Endothelial cell of umbilical vein (primary cell): ENCODE measurements at regions not wholly inside any gene's neighbourhood (a gene's known extent, or its start where the extent isn't known, plus 50 kb on each side); places are given as distances from the start of the nearest gene placed in this dataset.

Experiments used
- BruUV-seq: library from RNA; stranded (reverse); fragments of 400-500 nt; replicated peaks from 2 replicates; lab custom pipeline; 2021; lab: Mats Ljungman, UMichigan
- CTCF ChIA-PET: fragments of 300-600, 350-600 bp; sonication (Branson Sonifier 250); formaldehyde crosslinking; loops from one replicate; lab custom pipeline; 2021; ENCODE audit warnings: antibody characterized with exemption, inconsistent platforms; lab: Charles Lee
- POLR2A ChIA-PET: fragments of 300-600, 350-600 bp; sonication (Branson Sonifier 250); formaldehyde crosslinking; loops from one replicate; lab custom pipeline; 2021; ENCODE audit warnings: antibody characterized with exemption, inconsistent platforms; lab: Charles Lee
- DNase-seq: peaks from one replicate; pipeline ENCODE4 v3.0.0-alpha.2; 2011; ENCODE audit warnings: low read depth, low spot score
- FAIRE-seq: peaks from 2 replicates; lab custom pipeline; 2011; peaks lifted over from hg19 to GRCh38; lab: Jason Lieb, UNC
- H2AFZ ChIP-seq: 2 replicates; pipeline ENCODE4 v1.6.0; 2012; ENCODE audit warnings: low read depth, low read length, control low read depth, inconsistent platforms
- H3K27ac ChIP-seq: 2 replicates; pipeline ENCODE4 v1.5.1; 2011; ENCODE audit warnings: low read depth, mild to moderate bottlenecking, control low read depth, low read length, moderate library complexity; ENCODE audit not compliant: insufficient read depth
- H3K27me3 ChIP-seq, 2 experiments: 2 replicates each; pipeline versions ENCODE4 v1.6.0 to v1.6.1; 2011; ENCODE audit warnings: low read length in 2 of 2, mixed read lengths in 1 of 2; ENCODE audit not compliant: control insufficient read depth in 2 of 2, insufficient read depth in 2 of 2
- H3K36me3 ChIP-seq, 2 experiments: 2 replicates in 1 of 2; 3 replicates in 1 of 2; pipeline ENCODE4 v1.5.1; 2011; ENCODE audit warnings: low read length in 2 of 2, mild to moderate bottlenecking in 1 of 2, moderate library complexity in 1 of 2; ENCODE audit not compliant: control insufficient read depth in 2 of 2, insufficient read depth in 2 of 2; ENCODE audit errors: extremely low read depth in 1 of 2
- H3K4me1 ChIP-seq: 3 replicates; pipeline ENCODE4 v1.5.1; 2011; ENCODE audit warnings: mild to moderate bottlenecking, low read length; ENCODE audit not compliant: control insufficient read depth, insufficient read depth; ENCODE audit errors: extremely low read depth
- H3K4me2 ChIP-seq: 2 replicates; pipeline ENCODE4 v1.6.1; 2011; ENCODE audit warnings: low read length, control low read depth, mixed read lengths; ENCODE audit not compliant: insufficient read depth
- H3K4me3 ChIP-seq, 3 experiments: fragments of 200-600 bp in 1 of 3; sonication (generic), shearing (Covaris generic) in 1 of 3; replicated peaks in 1 of 3; 2 replicates each; pipeline ENCODE4 v1.5.1; 2011 to 2016; ENCODE audit warnings: control low read depth in 3 of 3, low read length in 3 of 3, mild to moderate bottlenecking in 2 of 3, inconsistent platforms in 1 of 3, low read depth in 1 of 3, moderate library complexity in 1 of 3; ENCODE audit not compliant: insufficient read depth in 1 of 3
- H3K79me2 ChIP-seq: 2 replicates; pipeline ENCODE4 v1.6.0; 2012; ENCODE audit warnings: low read length, inconsistent platforms; ENCODE audit not compliant: control insufficient read depth, insufficient read depth
- H3K9ac ChIP-seq: replicated peaks from 2 replicates; pipeline ENCODE3; 2011; ENCODE audit warnings: low read length, control low read depth; ENCODE audit not compliant: insufficient read depth; ENCODE audit errors: extremely low read depth
- H3K9me1 ChIP-seq: replicated peaks from 3 replicates; pipeline ENCODE4 v1.6.0; 2011; ENCODE audit warnings: mild to moderate bottlenecking, low read length; ENCODE audit not compliant: control insufficient read depth, insufficient read depth; ENCODE audit errors: extremely low read depth
- H3K9me3 ChIP-seq: replicated peaks from 2 replicates; pipeline ENCODE4 v1.5.1; 2012; ENCODE audit warnings: low read length, inconsistent platforms; ENCODE audit not compliant: control insufficient read depth, insufficient read depth
- H4K20me1 ChIP-seq: replicated peaks from 2 replicates; pipeline ENCODE3; 2011; ENCODE audit warnings: mild to moderate bottlenecking, low read length; ENCODE audit not compliant: control insufficient read depth, insufficient read depth; ENCODE audit errors: extremely low read depth
- EZH2 ChIP-seq: IDR thresholded peaks from 2 replicates; pipeline ENCODE4 v1.6.1; 2012; ENCODE audit warnings: borderline replicate concordance, low read depth, mild to moderate bottlenecking, moderate library complexity, low read length, inconsistent platforms; ENCODE audit not compliant: severe bottlenecking
- FOS ChIP-seq: IDR thresholded peaks from 2 replicates; pipeline ENCODE4 v1.6.1; 2011; ENCODE audit warnings: mild to moderate bottlenecking, low read length, moderate library complexity, borderline replicate concordance; ENCODE audit not compliant: insufficient read depth
- GATA2 ChIP-seq: IDR thresholded peaks from 2 replicates; pipeline ENCODE4 v1.7.0; 2011; ENCODE audit warnings: low read depth, mild to moderate bottlenecking, moderate library complexity, mixed read lengths, low read length; ENCODE audit not compliant: insufficient read length, insufficient read depth
- JUN ChIP-seq: IDR thresholded peaks from 2 replicates; pipeline ENCODE4 v1.6.1; 2011; ENCODE audit warnings: borderline replicate concordance, low read depth; ENCODE audit not compliant: insufficient read length, insufficient read depth
- MYC ChIP-seq: IDR thresholded peaks from one replicate; pipeline ENCODE4 v1.6.1; 2011; ENCODE audit warnings: mild to moderate bottlenecking, low read depth, low read length
- POLR2A ChIP-seq: IDR thresholded peaks from 2 replicates; pipeline ENCODE4 v1.6.1; 2012; ENCODE audit warnings: low read depth, mild to moderate bottlenecking, control low read depth, low read length
- POLR2AphosphoS5 ChIP-seq: IDR thresholded peaks from 2 replicates; pipeline ENCODE4 v1.6.1; 2012; ENCODE audit warnings: low read depth, mild to moderate bottlenecking, control low read depth, low read length, moderate library complexity; ENCODE audit not compliant: insufficient read depth
- dilution Hi-C: fragments of 300-500 bp; cut with MboI; formaldehyde crosslinking; loops from one replicate; pipeline ENCODE4 v1.15.0; 2019; ENCODE audit warnings: low sequenced_read_pairs; ENCODE audit not compliant: extremely low pct_ligation_motif_present
- intact Hi-C: fragments of 100-400 bp; cut with micrococcal nuclease; formaldehyde crosslinking; loops from one replicate; pipeline ENCODE4 v1.10.0; 2022
- TF ChIP-seq, protein P1 (sequence below): IDR thresholded peaks from 2 replicates; pipeline ENCODE4 v1.6.1; 2011; ENCODE audit not compliant: insufficient read depth, insufficient read length
- TF ChIP-seq, protein P2 (sequence below), 2 donors: IDR thresholded peaks; 1 replicate in 1 of 2; 2 replicates in 1 of 2; pipeline ENCODE4 v1.5.1; 2011; ENCODE audit warnings: low read length in 2 of 2, mild to moderate bottlenecking in 2 of 2, moderate library complexity in 2 of 2, control low read depth in 1 of 2, inconsistent platforms in 1 of 2, low read depth in 1 of 2; ENCODE audit not compliant: insufficient read depth in 1 of 2; ENCODE audit errors: extremely low read depth in 1 of 2

DNA sequence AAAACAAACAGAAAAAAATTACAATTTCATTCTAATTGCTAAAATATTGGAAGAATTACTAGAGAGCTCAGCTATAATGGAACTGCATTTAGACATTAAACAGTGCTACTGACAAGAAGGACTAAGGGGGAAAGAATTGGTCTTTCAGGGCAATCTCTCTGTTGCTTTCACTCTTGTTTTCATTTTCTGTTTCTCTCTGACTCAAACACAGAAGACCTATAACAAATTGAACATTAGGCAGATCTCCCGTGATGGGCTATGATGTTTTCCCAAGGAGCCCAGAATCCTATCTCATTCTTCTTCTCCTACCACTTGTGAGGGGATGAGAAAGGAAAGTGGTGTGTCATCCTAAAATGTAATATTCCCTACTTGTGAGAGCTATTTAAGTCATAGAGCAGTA lies 358.0 kb upstream of the TGFBR2 start:
- no peak overlapping the region for H2AFZ ChIP-seq
- no peaks in the 10 kb centered on the region for H3K79me2 ChIP-seq
- FAIRE-seq (no peak), DNase-seq (no peak)
- dilution Hi-C loops (no loop called here), intact Hi-C loops (loop anchor here (5.0 kb wide), 1 partner anchor 34 kb away; no protein-coding TSS in a partner anchor)
- no peaks in the 10 kb centered on the region for H3K9me1 ChIP-seq
- ChIA-PET POLR2A (no interaction called here), CTCF (interaction anchor here (0.7 to 2.0 kb wide), 5 partner anchors 9 to 49 kb away, joined by 3 to 6 read pairs (median 3); no protein-coding TSS in a partner anchor)
- no peak overlapping the region for H3K4me3 ChIP-seq
- no peaks in the 10 kb centered on the region for H3K27me3 ChIP-seq
- BruUV-seq = no TSS peak
- no peak overlapping the region for H3K9ac ChIP-seq
- no peaks in the 10 kb centered on the region for H3K9me3 ChIP-seq
- no peak overlapping the region for H3K27ac ChIP-seq
- TF ChIP-seq GATA2 (no peak), MYC (no peak), POLR2A (no peak), EZH2 (no peak), POLR2AphosphoS5 (no peak), JUN (no peak)
- TF ChIP-seq, protein P1, sequence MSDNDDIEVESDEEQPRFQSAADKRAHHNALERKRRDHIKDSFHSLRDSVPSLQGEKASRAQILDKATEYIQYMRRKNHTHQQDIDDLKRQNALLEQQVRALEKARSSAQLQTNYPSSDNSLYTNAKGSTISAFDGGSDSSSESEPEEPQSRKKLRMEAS = no peak
- no peaks in the 10 kb centered on the region for H3K4me1 ChIP-seq
- H4K20me1 ChIP-seq = no peaks in the 10 kb centered on the region
- H3K36me3 ChIP-seq = no peaks in the 10 kb centered on the region
- no peak overlapping the region for H3K4me2 ChIP-seq

DNA sequence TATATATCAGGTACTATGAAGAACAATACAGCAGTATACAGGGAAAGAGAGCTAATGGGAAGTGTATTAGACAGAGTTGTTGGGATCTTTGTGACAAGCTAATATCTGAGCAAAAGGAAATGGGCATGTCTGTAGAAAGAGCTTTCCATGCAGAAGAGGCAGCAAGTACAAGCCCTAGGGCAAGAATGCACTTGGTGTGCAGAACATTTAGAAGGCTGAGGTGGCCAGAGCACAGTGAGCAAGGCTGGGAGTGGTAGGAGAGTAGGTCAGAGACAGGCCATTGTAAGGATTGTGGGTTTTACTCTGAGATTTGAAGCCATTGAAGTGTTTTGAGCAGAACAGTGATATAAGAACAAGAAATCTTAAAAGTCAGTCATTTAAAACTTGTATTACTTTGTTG lies 353.9 kb upstream of the TGFBR2 start:
- Histone ChIP-seq H2AFZ (no peak overlapping the region), H4K20me1 (no peaks in the 10 kb centered on the region), H3K79me2 (no peaks in the 10 kb centered on the region), H3K9me1 (no peaks in the 10 kb centered on the region), H3K27ac (no peak overlapping the region), H3K9ac (no peak overlapping the region), H3K27me3 (no peaks in the 10 kb centered on the region), H3K9me3 (no peaks in the 10 kb centered on the region), H3K4me3 (no peak overlapping the region), H3K4me1 (no peaks in the 10 kb centered on the region), H3K36me3 (no peaks in the 10 kb centered on the region), H3K4me2 (no peak overlapping the region)
- dilution Hi-C loops = no loop called here
- ChIA-PET CTCF (no interaction called here), POLR2A (interaction anchor here (0.5 kb wide), 1 partner anchor 226 kb away, joined by 3 read pairs; no protein-coding TSS in a partner anchor)
- TF ChIP-seq, protein P1 = no peak
- no peak for TF ChIP-seq MYC
- no peak for TF ChIP-seq POLR2AphosphoS5
- TF ChIP-seq, protein P2, sequence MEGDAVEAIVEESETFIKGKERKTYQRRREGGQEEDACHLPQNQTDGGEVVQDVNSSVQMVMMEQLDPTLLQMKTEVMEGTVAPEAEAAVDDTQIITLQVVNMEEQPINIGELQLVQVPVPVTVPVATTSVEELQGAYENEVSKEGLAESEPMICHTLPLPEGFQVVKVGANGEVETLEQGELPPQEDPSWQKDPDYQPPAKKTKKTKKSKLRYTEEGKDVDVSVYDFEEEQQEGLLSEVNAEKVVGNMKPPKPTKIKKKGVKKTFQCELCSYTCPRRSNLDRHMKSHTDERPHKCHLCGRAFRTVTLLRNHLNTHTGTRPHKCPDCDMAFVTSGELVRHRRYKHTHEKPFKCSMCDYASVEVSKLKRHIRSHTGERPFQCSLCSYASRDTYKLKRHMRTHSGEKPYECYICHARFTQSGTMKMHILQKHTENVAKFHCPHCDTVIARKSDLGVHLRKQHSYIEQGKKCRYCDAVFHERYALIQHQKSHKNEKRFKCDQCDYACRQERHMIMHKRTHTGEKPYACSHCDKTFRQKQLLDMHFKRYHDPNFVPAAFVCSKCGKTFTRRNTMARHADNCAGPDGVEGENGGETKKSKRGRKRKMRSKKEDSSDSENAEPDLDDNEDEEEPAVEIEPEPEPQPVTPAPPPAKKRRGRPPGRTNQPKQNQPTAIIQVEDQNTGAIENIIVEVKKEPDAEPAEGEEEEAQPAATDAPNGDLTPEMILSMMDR (IDR thresholded peaks at IDR 0.05; ENCODE audit: extremely low read depth in 1 of 2, insufficient read depth in 1 of 2, low read depth in 1 of 2, low read length in 2 of 2) = no peak
- TF ChIP-seq JUN = no peak
- no peak for TF ChIP-seq FOS
- no peak for TF ChIP-seq POLR2A
- TF ChIP-seq EZH2 = no peak
- TF ChIP-seq GATA2 = no peak
- FAIRE-seq (no peak), DNase-seq (no peak)
- intact Hi-C loops = no loop called here
- BruUV-seq = no TSS peak
